Esophagus muscularis mucosa (tissue), 3 donors: ENCODE measurements at regions not wholly inside any gene's neighbourhood (a gene's known extent, or its start where the extent isn't known, plus 50 kb on each side); places are given as distances from the start of the nearest gene placed in this dataset.

Experiments used
- POLR2A ChIP-seq: fragments of 450-650 bp; IDR thresholded peaks from one replicate; pipeline ENCODE4 v1.6.1; 2017; ENCODE audit warnings: antibody characterized with exemption, moderate library complexity, mild to moderate bottlenecking, low read depth
- POLR2AphosphoS5 ChIP-seq, 2 donors: sonication (generic); formaldehyde crosslinking; IDR thresholded peaks; one replicate each; pipeline ENCODE4 v1.6.1; 2017; ENCODE audit warnings: antibody characterized with exemption in 2 of 2
- TF ChIP-seq, protein P1 (sequence below), 3 experiments: fragments of 200-600 bp in 2 of 3; fragments of 450-650 bp in 1 of 3; sonication (generic) in 2 of 3; IDR thresholded peaks; one replicate each; pipeline ENCODE4 v1.5.1; 2017 to 2019; ENCODE audit warnings: antibody characterized with exemption in 3 of 3, mild to moderate bottlenecking in 2 of 3, moderate library complexity in 1 of 3

DNA sequence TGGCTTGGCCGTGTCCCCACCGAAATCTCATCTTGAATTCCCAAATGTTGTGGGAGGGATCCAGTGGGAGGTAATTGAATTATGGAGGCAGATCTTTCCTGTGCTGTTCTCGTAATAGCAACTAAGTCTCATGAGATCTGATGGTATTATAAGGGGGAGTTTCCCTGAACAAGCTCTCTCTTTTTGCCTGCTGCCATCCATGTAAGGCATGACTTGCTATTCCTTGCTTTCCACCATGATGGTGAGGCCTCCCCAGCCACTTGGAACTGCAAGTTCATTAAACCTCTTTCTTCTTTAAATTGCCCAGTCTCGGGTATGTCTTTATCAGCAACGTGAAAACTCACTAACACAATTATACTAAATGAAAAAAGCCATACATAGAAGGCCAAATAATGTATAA, 101.3 kb upstream of the LYPLAL1 start:
- TF ChIP-seq, protein P1, sequence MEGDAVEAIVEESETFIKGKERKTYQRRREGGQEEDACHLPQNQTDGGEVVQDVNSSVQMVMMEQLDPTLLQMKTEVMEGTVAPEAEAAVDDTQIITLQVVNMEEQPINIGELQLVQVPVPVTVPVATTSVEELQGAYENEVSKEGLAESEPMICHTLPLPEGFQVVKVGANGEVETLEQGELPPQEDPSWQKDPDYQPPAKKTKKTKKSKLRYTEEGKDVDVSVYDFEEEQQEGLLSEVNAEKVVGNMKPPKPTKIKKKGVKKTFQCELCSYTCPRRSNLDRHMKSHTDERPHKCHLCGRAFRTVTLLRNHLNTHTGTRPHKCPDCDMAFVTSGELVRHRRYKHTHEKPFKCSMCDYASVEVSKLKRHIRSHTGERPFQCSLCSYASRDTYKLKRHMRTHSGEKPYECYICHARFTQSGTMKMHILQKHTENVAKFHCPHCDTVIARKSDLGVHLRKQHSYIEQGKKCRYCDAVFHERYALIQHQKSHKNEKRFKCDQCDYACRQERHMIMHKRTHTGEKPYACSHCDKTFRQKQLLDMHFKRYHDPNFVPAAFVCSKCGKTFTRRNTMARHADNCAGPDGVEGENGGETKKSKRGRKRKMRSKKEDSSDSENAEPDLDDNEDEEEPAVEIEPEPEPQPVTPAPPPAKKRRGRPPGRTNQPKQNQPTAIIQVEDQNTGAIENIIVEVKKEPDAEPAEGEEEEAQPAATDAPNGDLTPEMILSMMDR (IDR thresholded peaks at IDR 0.05): no peak
- TF ChIP-seq POLR2A: no peak
- TF ChIP-seq POLR2AphosphoS5 (IDR thresholded peaks at IDR 0.05): no peak
